Effector CD8-positive, alpha-beta T cell (primary cell): ENCODE measurements at regions not wholly inside any gene's neighbourhood (a gene's known extent, or its start where the extent isn't known, plus 50 kb on each side); places are given as distances from the start of the nearest gene placed in this dataset.

Source experiments
- DNase-seq: peaks from one replicate; lab custom pipeline; 2025; lab: John Stamatoyannopoulos, UW

- no peak for DNase-seq
These were observed 617.7 kb upstream of the C9orf72 start for GRCh38 chr9:28190981-28191380.

GRCh38 chr9:28197653-28198052 lies 624.4 kb upstream of the C9orf72 start:
- DNase-seq, result no peak

GRCh38 chr9:28203036-28203435 lies 629.8 kb upstream of the C9orf72 start:
- DNase-seq, result no peak

- no peak for DNase-seq
These were observed 633.0 kb upstream of the C9orf72 start for GRCh38 chr9:28206280-28206679.

- no peak for DNase-seq
These were observed 634.4 kb upstream of the C9orf72 start for GRCh38 chr9:28207657-28208056.

GRCh38 chr9:28209130-28209529 lies 635.8 kb upstream of the C9orf72 start:
- no peak for DNase-seq

GRCh38 chr9:28212979-28213378 lies 639.7 kb upstream of the C9orf72 start:
- DNase-seq, result no peak

GRCh38 chr9:28215536-28216299 lies 642.4 kb upstream of the C9orf72 start:
- DNase-seq, result no peak

GRCh38 chr9:28232686-28233085 lies 659.4 kb upstream of the C9orf72 start:
- DNase-seq, result no peak

- DNase-seq, result no peak
These were observed 661.0 kb upstream of the C9orf72 start for GRCh38 chr9:28234133-28234893.

- DNase-seq, result no peak
These were observed 661.6 kb upstream of the C9orf72 start for GRCh38 chr9:28234894-28235277.

- DNase-seq, result no peak
These were observed 676.1 kb upstream of the C9orf72 start for GRCh38 chr9:28249424-28249823.

GRCh38 chr9:28255174-28255573 lies 681.9 kb upstream of the C9orf72 start:
- no peak for DNase-seq

- no peak for DNase-seq
These were observed 687.0 kb upstream of the C9orf72 start for GRCh38 chr9:28260330-28260729.

- no peak for DNase-seq
These were observed 691.1 kb upstream of the C9orf72 start for GRCh38 chr9:28264368-28264767.

- DNase-seq, result no peak
These were observed 694.1 kb upstream of the C9orf72 start for GRCh38 chr9:28267351-28267750.

- DNase-seq, result no peak
These were observed 696.9 kb upstream of the C9orf72 start for GRCh38 chr9:28270156-28270555.

GRCh38 chr9:28272127-28272526 lies 698.8 kb upstream of the C9orf72 start:
- no peak for DNase-seq

GRCh38 chr9:28287455-28287854 lies 714.2 kb upstream of the C9orf72 start:
- no peak for DNase-seq

GRCh38 chr9:28289746-28290145 lies 716.5 kb upstream of the C9orf72 start:
- DNase-seq, result no peak

- DNase-seq, result no peak
These were observed 720.2 kb upstream of the C9orf72 start for GRCh38 chr9:28293369-28294090.

- DNase-seq, result no peak
These were observed 728.0 kb upstream of the C9orf72 start for GRCh38 chr9:28301281-28301680.

- DNase-seq, result no peak
These were observed 744.5 kb upstream of the C9orf72 start for GRCh38 chr9:28317745-28318144.
